Esophagus muscularis mucosa (tissue), 3 donors: ENCODE measurements at regions not wholly inside any gene's neighbourhood (a gene's known extent, or its start where the extent isn't known, plus 50 kb on each side); places are given as distances from the start of the nearest gene placed in this dataset.

Experiments used
- CTCF ChIP-seq, 3 experiments: fragments of 200-600 bp in 2 of 3; fragments of 450-650 bp in 1 of 3; sonication (generic) in 2 of 3; IDR thresholded peaks; one replicate each; pipeline ENCODE4 v1.5.1; 2017 to 2019; ENCODE audit warnings: antibody characterized with exemption in 3 of 3, mild to moderate bottlenecking in 2 of 3, moderate library complexity in 1 of 3
- EP300 ChIP-seq: sonication (generic); formaldehyde crosslinking; IDR thresholded peaks from one replicate; pipeline ENCODE4 v1.6.1; 2017; ENCODE audit warnings: antibody characterized with exemption

GRCh38 chr12:83476006-83476405 lies 789.3 kb downstream of the TMTC2 start:
- TF ChIP-seq CTCF (IDR thresholded peaks at IDR 0.05) (no peak), EP300 (no peak)
